Fibroblast of gingiva (primary cell): ENCODE measurements at regions not wholly inside any gene's neighbourhood (a gene's known extent, or its start where the extent isn't known, plus 50 kb on each side); places are given as distances from the start of the nearest gene placed in this dataset.

Source experiments
- DNase-seq: peaks from one replicate; pipeline ENCODE4 v3.0.0-alpha.2; 2011; ENCODE audit warnings: low read depth

DNA sequence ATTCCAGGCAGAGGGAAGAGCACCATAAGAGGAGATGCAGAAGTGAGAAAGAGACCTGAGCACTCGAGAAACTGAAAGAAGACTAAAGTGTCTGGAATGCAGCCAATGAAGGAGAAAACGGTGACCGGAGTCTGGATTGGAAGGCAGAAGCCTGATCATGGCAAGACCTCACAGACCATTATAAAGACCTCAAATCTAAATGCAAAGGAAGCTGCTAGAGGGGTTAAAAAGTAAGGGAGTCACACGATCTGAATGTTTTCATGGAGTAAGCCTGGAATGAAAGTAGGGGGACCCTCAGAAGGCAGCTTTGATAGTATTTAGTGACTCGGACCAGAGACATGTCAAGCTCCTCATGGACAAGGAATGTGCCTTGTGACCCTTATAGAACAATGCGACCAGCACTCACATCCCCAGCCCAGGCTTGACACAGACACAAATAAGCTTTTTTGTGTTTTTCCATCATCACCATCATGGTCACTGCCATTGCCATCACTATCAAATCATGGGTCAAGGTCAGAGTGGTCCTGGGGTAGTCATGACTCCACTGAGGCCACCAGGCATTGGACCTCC is 183.6 kb downstream of the SEC16B start:
- no peak for DNase-seq

DNA sequence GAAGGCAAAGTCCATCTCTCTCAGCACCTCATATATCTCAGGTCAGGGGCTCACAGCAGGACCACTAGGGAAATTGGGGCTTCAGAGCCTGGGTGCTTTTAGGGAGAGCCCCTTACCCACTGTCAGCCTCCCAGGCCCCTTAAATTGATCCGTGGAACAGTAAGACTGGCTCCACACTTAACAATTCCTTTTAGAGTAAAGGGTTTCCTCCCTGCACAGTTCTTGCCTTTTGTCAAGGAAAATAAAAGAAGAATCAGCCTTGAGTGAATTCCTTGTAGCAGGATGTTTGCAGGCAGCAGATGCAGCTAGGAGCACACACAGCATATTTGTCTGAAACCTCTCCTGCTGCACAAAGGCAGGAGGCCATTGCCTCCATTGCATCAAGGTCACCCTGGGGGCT is 184.9 kb downstream of the SEC16B start:
- no peak for DNase-seq

DNA sequence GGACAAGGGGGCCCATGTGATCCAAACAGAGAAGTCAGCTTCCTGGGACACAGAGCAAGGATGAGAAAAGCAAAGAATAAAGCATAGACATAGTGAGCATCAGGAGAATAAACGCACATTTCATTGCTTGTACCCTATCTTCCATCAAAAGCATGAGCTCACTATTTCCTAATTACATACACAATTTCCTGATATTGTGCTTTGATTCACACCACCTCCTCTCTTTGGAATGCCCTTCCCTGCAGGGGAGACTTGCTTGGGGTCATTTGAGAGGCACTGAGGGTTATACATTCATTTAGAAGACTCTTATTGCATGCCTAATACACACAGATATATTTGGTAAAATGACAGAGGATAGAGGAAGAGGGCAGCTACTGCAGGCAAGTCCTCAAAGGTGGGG is 185.4 kb downstream of the SEC16B start:
- no peak for DNase-seq

DNA sequence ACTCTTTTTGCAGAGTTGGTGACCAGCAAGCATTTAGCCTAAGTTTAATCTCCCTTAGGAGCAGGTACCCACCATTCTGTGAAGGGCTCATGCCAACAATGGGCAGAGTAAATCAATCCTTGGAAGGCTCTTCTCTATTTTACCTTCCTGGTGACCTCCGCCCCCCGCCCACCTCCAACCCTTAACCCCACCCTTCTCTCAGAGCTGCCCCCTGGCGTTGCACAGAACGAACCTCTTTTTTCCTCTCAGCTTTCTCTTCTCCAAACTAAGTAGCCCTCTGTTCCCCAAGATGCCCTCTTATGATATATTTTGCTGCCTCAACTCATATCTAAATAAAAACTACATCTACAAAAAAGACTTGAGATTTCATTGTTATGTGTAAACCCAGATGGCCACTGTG is 186.8 kb downstream of the SEC16B start:
- no peak for DNase-seq

DNA sequence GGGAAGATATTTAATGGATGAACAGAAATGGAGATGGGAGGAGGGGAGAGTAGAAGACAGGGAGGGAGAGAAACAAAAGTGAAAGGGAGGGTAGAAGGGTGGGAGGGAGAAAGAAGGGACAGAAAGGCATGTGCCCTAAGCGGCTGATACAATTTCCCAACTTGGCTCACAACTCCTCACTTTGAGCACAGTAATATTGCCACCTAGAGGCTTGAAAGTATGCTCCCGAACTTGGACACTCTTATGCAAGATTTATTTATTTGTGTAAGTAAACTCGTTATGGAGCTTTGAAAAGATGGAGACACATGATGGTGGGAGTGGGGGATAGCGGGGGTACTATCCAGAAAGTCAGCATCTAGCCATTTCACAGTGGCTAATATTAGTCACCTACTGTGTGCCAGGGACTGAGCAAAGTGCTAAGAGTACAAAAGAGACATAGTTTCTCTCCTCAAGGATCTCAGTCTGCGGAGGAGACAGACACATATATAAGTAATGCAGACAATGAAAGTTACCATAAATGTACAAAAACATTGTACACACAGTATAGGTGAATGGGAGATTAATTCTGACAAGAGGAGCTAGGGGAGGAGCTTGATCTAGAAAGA is 189.7 kb downstream of the SEC16B start:
- DNase-seq: peak; percentile 46

DNA sequence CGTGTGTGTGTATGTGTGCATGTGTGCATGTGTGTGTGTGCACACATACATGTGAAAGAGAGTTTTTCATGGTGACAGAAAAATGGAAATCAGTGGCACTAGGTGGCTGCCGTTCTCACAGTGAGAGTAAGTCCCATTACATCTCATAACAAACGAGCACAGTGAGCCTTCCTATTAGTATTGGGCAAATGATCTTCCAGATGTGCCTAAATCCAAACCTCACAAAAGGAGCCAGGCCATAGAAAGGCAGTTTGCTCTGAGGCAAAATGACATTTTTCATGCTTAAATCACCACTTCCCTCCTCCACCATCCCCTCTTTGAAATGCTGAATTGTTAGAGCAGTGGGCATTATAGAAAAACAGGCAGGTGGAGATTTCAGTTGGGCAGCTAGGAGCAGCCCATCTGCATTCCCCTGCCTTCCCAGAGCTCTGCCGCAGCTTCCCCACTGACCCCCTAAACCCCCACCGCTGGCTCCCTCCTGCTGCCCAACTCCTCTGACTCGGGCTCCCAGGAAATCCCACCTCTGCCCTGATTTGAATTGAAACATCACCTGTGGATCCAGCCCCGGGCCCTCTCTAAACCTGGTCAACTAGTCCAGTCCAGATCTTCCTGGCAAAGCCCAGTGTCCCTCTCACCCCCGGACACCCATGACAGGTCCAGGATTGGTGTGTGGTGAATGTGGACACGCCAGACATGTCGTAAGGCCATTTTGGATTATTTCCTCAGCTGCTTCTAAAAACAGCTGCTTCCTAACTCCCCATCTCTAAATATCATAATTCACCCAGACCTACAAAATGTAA is 190.5 kb downstream of the SEC16B start:
- DNase-seq: no peak

DNA sequence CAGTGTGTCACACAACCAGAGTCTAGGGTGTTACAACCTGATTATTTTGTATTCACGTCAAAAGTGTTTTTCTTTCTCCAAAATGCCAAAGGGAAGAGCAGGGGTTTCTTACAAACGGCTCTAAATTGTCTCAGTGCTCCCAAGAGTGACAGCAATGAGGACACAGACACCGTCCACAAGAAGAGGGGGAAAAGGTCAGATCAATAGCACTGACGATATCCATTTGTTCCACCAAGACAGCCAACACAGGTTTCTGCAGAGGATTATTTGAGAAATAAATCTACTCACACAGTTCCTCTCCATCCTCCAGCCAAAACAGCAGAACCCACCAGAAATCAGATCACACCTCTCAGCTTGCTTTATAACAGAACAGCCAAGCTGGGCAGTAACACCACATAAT is 193.9 kb downstream of the SEC16B start:
- no peak for DNase-seq

DNA sequence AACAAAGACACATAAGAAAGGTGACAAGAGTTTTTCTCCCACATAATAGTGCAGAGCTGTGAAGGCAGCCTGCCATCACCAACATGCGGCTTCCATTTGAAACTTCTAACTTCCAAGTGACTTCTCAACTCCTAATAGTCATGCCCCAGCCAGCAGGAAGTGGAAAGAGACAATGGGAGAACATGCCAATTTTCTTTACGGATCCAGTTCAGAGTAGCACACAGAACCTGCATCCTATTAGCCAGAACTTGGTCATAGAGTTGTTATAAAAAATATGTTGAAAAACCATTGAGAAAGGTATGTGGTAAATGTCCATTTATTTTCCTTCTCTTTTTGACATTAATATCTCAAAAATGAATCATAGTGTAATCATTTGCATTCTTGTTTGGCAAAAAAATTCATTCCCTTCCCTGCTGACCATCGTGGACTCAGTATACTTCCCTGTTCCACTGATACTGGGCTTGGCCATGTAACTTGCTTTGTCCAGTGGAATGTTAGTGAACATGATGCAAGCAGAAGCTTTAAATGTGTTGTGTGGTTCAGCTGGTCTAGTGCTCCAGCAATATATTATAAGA is 197.4 kb downstream of the SEC16B start:
- DNase-seq: no peak

DNA sequence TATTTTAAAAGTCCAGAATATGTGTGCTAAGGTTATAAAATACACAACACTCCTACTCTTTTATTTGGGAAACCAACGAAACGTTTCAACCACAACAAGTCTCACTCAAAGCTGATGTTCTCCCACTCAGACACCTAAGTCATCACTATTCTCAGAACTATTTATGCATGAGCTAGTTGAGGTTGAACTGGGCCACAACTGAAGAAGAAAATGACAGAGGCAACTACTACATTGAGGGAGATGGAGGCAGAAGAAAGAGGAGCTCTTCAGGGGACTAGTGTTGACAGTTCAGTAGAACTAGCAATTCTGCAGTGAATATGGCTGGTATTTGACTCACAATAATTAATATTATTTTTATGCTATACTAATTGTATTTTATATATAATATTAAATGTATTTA is 198.2 kb downstream of the SEC16B start:
- no peak for DNase-seq

DNA sequence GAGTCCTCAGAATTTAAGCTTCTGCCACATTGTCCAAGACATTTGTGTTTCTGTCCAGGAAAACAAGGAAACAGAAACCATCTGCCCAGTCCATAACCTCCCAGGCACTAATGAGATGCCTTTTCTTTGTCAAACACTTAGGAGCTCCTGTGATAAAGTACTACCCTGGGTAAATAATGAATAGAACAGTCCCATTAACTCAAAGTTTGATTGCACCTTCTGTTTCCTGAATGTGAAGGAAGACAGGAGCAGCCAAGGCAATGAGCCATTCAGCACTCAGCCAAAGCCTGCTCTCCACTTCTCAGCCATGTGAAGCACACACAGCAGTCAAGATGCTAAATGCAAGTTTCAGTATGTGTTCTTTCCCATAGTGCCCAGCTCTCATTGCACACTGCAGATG is 199.8 kb downstream of the SEC16B start:
- no peak for DNase-seq

DNA sequence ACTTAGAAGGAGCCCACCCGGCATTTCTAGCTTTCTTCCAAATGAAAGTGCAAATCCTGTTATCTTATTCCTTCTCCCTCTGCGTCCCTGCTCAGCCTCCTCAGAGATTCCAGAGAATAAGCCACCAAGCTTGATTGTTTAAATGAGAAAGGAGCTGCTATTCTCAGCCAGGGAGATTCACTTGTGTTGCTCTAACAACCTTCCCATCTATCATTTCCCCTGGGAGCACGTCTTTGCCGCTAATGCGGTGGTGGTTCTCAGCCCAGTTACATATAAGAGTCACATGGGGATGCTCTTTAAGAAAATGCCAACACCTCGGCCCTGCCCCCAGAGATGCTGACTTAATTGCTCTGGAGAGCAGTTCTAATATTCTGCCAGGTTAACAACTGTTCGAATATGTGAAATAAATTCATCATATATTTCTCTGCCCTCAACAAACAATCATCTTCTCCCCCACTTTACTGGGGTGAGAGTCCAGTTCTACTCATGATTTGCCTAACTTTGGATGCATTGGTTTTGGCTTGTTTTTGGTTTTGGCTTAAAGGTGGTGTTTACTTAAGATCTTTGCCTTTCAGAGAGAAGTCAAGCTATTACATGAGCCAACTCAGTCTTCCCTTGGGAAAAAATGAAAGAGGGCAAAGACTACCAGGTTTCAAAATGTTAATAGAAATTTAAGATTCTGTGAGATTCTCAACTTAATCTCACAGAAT is 213.9 kb downstream of the SEC16B start:
- DNase-seq: no peak

DNA sequence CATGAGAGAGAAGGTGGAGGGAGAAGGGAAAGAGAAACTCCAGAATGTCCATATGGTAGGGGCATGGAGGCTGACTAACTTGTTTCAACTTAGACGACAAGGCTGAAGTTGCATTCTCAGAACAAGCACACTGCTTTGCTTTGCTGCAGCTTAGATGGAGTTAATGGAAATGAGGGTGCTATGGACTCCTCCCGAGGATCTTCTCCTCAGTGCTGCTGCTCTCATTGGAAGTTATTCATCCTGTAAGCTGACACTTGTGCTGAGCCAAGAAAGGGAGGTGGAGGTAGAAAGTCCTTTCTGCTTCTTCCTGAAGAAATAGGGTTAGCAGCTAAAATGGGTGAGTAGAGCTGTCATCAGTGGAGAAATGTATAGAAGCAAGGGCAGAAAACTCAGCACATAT is 215.3 kb downstream of the SEC16B start:
- DNase-seq: no peak

DNA sequence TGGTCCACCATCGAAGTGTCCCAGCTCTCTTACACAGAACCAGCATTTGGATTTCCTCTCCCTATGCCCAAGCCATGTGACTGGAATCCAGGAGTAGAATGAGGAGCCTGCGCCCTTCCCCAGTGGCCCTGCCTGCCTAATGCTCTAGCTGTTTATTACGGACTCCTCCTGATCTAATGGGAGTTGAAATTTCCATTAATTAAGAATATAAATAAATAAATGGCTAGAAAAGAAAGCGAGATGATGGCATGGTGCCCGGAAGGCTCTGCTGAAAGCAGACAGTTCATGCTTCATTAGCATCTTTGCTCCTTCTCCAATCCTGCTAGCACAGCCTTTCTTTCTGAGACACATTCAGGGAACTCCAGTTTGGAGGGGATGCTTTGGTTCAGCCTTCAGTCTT is 216.2 kb downstream of the SEC16B start:
- DNase-seq: no peak

DNA sequence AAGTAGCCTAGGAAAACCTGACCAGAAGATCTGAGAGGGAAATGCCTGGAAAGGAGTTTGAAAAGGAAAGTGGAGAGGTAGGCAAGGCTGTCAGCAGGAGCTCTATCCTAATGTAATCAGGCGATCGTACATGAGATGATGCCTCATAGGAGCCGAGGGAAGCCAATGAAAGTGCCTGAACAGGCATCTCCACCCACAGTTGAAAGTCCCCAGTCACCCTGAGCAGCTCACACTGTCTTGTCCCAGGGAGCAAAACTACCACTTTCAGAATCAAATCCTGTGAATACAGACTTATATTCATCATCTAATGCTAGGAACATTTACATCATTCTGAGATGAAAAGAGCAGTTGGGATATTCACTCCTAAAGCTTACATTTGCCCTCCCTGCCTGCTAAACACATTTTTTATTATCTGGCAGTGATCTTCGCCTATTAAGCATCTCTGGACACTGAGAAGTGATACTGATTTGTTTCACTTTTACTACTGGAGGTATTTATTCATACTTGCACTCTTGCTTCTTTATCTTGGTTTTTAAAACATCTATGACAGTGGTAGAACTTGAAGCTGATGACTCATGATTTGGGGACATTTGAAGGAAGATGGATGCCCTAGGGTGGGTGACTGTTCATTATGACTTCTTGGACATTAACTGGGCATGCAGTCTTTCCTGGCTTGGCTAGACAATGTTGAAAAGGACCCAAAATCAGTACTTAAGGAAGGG is 221.6 kb downstream of the SEC16B start:
- no peak for DNase-seq

DNA sequence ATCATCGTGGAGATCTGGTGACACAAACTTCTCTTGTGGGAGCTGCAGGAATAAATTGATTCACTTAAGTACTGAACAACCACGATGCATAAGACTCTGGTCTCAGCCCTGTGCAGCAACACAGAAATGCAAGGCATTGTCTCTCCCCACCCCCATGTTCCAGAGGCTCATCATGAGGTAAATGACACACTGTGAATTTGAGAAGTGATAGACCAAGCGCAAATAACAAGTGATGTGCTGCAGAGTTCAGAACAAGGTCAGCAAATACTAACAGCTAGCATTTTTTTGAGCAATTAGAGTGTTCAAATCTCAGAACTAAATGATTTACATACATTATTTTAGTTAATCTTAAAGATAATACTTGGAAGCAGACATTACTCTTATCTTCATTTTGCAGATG is 223.7 kb downstream of the SEC16B start:
- DNase-seq: no peak

DNA sequence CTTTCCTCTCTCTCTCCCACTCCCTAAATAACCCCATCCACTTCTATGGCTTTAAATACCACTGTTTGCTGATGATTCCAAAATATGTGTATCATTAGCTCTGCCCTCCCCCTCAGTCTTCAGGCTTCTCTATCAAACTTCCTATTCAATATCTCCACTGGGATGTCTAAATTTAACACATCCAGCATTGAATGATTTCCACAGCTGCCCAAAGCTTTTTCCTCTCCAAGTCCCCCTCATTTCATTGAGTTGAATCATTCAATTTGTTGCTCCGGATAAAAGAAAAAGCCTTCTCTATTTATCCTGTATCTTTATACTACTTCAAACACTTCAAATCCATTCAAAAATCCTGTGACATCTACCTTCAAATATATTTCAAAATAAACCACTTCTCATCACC is 225.0 kb downstream of the SEC16B start:
- DNase-seq: no peak

DNA sequence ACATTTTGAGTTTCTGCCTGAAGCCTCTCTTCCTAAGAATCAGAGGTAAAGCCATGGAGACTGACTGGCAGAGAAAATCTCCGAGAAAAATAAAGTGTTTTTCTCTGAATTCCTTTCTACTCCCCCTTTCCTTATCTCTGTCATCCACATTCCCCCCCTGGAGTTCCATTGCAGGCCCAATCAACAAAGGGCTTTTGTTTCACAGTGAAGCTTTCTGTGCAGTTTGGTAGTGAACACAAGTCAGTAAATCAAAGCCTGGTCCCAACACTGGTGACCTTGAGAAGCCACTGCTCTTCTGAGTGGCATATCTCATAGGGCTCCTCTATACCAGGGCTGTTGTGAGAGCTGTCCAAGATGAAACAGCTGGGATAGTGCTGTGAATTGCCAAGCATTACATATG is 228.4 kb downstream of the SEC16B start:
- DNase-seq: no peak

DNA sequence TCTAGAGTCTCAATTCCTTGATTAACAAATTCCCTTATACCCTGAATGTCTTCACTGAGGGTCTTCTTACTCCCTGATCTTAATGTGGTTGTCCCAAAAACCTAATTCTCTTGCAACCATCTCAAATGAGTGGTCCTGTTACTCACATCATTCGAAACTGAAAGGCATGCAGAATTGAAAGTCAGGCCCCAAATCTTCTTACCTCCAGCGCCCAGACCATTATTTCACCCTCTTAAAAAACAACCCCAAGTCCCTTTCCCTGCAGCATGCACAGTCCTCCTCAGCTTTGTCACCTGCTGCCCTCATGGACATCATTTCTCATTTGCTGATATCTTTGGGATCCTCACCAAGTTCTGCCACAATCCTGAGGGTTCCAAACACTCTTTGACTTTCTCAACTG is 230.1 kb downstream of the SEC16B start:
- no peak for DNase-seq

DNA sequence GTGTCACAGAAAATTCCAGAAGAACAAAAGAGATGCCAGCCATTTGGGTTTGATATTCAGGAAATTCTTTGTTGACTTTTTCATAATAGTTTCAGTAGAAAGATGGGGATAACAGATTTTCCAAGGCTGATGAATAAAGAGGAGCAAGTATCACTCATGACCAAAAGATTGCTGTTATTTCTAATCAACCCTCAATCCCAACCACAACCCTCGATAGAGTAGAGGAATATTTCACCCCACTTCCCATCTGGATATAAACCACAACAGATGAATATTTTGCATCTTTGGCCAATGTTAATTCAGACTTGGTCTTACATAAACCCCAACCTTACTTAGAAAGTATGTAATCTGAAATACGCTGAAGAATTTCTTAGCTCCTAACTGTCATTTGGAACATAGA is 232.4 kb downstream of the SEC16B start:
- no peak for DNase-seq

DNA sequence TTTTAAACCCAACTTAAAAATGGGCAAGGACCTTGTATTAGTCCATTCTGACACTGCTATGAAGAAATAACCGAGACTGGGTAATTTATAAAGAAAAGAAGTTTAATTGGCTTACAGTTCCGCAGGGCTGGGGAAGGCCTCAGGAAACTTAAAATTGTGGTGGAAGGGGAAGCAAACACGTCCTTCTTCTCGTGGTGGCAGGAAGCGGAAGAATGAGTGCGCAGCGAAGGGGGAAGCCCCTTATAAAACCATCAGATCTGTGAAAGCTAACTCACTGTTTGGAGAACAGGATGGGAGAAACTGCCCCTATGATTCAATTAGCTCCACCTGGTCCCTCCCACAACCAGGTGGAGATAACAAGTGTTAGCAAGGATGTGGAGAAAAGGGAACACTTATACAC is 237.7 kb downstream of the SEC16B start:
- DNase-seq: no peak

DNA sequence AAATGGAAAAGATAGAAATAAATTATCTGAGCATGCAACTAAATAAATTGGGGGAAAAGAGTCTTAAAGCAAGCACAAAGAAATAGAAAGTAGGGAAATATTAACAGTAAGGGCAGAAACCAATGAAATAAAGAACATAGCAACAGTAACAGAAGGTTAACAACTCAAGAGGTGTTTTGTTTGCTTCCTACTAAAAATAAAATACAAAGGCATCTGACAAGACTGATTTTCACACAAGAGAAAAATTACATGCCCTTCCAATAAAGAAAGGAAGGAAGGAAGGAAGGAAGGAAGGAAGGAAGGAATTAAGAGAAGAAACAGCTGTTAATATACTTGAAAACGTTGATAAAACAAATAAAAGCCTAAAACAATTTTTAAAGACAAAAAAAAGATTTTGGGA is 240.2 kb downstream of the SEC16B start:
- no peak for DNase-seq

DNA sequence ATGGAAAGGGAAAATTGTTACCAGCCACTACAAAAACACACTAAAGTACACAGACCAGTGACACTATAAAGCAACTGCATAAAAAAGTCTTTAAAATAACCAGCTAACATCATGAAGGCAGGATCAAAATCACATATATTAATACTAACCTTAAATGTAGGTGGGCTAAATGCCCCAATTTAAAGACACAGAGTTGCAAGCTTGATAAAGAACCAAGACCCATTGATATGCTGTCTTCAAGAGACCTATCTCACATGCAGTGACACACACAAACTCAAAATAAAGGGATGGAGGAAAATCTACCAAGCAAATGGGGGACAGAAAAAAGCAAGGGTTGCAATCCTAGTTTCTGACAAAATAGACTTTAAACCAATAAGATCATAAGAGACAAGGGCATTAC is 246.3 kb downstream of the SEC16B start:
- no peak for DNase-seq
